Spleen (tissue), 7 donors: ENCODE measurements at regions not wholly inside any gene's neighbourhood (a gene's known extent, or its start where the extent isn't known, plus 50 kb on each side); places are given as distances from the start of the nearest gene placed in this dataset.

Source experiments
- CTCF ChIP-seq, 11 experiments: fragments of 200-600 bp in 7 of 11; fragments of 450-650 bp in 4 of 11; sonication (generic) in 4 of 11; IDR thresholded peaks in 8 of 11; conservative IDR thresholded peaks in 3 of 11; 1 replicate in 7 of 11; 2 replicates in 4 of 11; pipeline versions ENCODE4 v1.4.0 to v1.8.0; 2016 to 2021; ENCODE audit warnings: antibody characterized with exemption in 11 of 11, inconsistent platforms in 4 of 11, mild to moderate bottlenecking in 1 of 11
- POLR2A ChIP-seq, 3 donors: fragments of 450-650 bp; IDR thresholded peaks; one replicate each; pipeline ENCODE4 v1.5.1; 2017; ENCODE audit warnings: antibody characterized with exemption in 3 of 3, mild to moderate bottlenecking in 1 of 3
- POLR2AphosphoS5 ChIP-seq, 3 donors: sonication (generic); formaldehyde crosslinking; IDR thresholded peaks; one replicate each; pipeline ENCODE4 v1.5.1; 2017; ENCODE audit warnings: antibody characterized with exemption in 3 of 3
- donor health status: DM: no; HTN: no; CAD: no; lungs with moderate emphysema.
- donor health status: DM: no; HTN: no; CAD: no.
- donor health status: DM: no; HTN: no; CAD: no.

DNA sequence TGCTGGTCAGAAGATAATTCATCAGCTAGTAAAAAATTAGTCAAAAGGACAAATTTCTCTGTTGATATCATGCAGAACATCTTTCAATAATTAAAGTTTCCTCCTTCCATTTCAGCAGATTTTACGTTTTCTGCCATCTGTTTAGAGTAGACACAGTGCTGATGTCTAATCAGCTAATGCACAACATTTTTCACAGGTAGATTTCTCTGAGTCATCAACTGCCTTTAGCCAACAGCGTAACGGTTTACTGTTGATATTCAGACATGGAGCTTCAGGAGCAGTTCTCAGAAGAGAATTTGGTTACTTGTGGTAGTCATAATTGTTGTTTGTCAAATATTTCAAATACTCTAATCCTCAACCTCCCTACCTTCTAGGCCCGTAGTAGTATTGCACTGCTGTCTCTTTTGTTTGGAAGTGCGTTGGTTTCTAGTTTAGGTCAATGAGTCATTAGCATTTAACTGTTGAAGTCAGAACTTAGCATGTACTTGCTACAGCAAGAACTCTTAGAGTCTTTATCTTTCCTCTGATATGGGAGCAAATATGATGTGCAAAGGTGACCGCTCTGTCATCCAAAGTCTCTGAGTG is 86.8 kb upstream of the TFPI start:
- TF ChIP-seq CTCF (IDR thresholded peaks at IDR 0.05 in 8 of 11, conservative IDR thresholded peaks at IDR 0.05 in 3 of 11) (no peak), POLR2A (IDR thresholded peaks at IDR 0.05) (no peak), POLR2AphosphoS5 (IDR thresholded peaks at IDR 0.05) (no peak)
